ENCODE measurements at regions not wholly inside any gene's neighbourhood (a gene's known extent, or its start where the extent isn't known, plus 50 kb on each side); places are given as distances from the start of the nearest gene placed in this dataset.

DNA sequence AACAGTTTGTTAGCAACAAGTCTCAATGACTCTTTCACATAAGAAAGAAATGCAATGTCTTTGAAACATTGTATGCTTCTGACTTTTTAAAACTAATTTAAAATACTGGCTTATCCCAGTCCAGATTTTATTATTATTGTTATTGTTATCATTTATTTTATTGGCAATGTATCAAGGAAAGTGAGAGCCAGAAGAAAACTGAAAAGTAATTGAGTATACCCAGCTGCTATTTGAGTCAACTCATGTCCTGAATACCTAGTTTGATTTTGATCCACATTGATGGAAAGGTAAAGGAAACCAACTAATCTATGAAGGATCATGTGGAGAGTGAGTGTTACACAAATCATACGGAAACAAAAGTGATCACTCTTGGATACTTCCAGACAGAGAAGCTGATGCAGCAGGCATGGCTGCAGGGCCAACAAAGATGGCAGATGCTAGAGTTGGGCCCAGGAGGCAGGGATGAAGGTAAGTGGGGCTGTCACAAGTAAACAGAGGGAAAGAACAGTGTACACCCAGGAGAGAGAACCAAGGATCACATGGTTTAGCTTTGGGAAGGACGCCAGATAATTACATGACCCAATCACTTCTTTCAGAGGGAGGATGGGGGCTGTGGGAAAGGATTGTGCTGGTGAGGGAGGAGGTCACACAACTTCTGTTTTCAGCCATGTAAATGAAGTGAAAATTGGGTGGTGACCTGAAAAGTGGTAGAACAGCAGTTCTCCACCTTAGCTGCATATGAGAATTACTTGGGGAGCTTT lies 179.2 kb upstream of the NAMPT start:
- peaks cover 10% of the 10 kb centered on the region for H3K4me1 Mint-ChIP-seq (ENCODE audit: low read depth)
- DNase-seq (no peak), ATAC-seq (no peak)
- no peaks in the 10 kb centered on the region for H3K36me3 Mint-ChIP-seq (ENCODE audit: low read depth)
- H3K4me3 Mint-ChIP-seq: no peak overlapping the region
- no peak overlapping the region for H3K27ac Mint-ChIP-seq
- ChIA-PET CTCF (interaction anchor here (1.0 to 6.9 kb wide), 4 partner anchors 27 to 297 kb away, joined by 3 to 180 read pairs (median 6); no protein-coding TSS in a partner anchor), POLR2A (no interaction called here)
- H3K9me3 Mint-ChIP-seq (ENCODE audit: insufficient read depth): peaks cover 10% of the 10 kb centered on the region
- H3K27me3 Mint-ChIP-seq (ENCODE audit: low read depth): no peaks in the 10 kb centered on the region

DNA sequence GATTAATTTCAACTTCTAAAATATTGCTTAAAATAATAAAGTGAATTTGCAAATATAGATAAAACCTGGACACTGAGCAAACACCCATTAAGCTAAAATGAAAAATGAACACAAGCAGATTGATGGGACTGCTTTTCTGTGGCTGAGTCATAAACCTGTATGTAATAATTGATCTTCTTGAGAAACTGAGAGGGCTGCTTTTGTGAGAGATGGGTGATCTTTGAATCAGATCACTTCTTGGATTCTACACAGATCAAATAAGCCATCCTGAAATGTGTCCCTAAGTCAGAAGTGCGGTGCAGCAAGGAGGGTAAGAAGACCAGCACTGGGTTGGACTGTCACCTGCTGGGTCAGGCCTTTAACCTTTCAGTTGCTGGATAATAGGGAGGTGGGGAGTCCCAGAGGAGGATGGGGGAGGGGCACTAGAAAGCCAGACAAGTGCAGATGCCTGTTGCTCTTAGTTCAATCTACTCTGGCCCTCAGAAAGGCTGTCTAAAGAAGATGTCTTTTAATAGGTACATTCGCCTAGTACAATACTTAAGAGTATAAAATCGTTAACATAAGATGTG lies 178.2 kb upstream of the NAMPT start:
- Mint-ChIP-seq H3K9me3 (ENCODE audit: insufficient read depth) (peaks cover 19% of the 10 kb centered on the region), H3K27ac (no peak overlapping the region), H3K4me1 (ENCODE audit: low read depth) (peaks cover 10% of the 10 kb centered on the region), H3K36me3 (ENCODE audit: low read depth) (no peaks in the 10 kb centered on the region), H3K4me3 (no peak overlapping the region), H3K27me3 (ENCODE audit: low read depth) (no peaks in the 10 kb centered on the region)
- CTCF ChIA-PET: interaction anchor here (0.7 to 6.9 kb wide), 33 partner anchors 10 to 981 kb away, joined by 3 to 180 read pairs (median 3); partner anchors contain the start of gene NAMPT
- no peak for ATAC-seq
- DNase-seq: no peak
- POLR2A ChIA-PET: interaction anchor here (2.2 kb wide), 1 partner anchor 178 kb away, joined by 9 read pairs; the partner anchor contains the start of gene NAMPT

DNA sequence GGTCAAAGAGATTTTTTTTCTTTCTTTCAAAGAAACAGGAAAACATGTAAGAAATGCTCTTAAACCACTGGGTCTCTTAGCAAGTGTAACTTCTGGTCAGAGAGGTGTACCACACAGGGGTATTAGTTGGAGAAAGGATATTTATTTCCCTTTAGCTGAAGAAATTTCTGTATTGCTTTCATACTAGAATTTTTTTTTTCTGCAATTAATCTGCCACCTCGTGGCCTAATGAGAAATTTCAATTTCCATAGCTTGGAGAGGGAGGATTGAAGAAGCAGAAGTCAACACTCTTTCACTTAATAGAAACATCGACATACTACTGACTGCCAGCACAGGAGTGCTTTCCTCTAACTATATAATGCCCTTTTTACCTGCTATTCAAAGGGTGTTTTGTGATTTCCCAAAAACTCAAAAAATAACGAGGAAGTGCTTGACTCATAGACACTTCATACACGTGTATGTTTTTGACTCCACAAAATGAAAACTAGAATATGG lies 177.6 kb upstream of the NAMPT start:
- peaks cover 10% of the 10 kb centered on the region for H3K4me1 Mint-ChIP-seq (ENCODE audit: low read depth)
- no peak for ATAC-seq
- peaks cover 20% of the 10 kb centered on the region for H3K9me3 Mint-ChIP-seq (ENCODE audit: insufficient read depth)
- H3K27me3 Mint-ChIP-seq (ENCODE audit: low read depth): no peaks in the 10 kb centered on the region
- DNase-seq: no peak
- no peak overlapping the region for H3K4me3 Mint-ChIP-seq
- ChIA-PET POLR2A (interaction anchor here (2.2 kb wide), 1 partner anchor 177 kb away, joined by 9 read pairs; the partner anchor contains the start of gene NAMPT), CTCF (interaction anchor here (0.7 to 6.9 kb wide), 35 partner anchors 11 to 980 kb away, joined by 3 to 180 read pairs (median 3); partner anchors contain the start of gene NAMPT)
- H3K36me3 Mint-ChIP-seq (ENCODE audit: low read depth): no peaks in the 10 kb centered on the region
- no peak overlapping the region for H3K27ac Mint-ChIP-seq

GRCh38 chr7:106460792-106461254 lies 176.0 kb upstream of the NAMPT start:
- no peak overlapping the region for H3K4me3 Mint-ChIP-seq
- ATAC-seq (no peak), DNase-seq (no peak)
- H3K36me3 Mint-ChIP-seq (ENCODE audit: low read depth): no peaks in the 10 kb centered on the region
- ChIA-PET POLR2A (no interaction called here), CTCF (interaction anchor here (1.4 to 6.9 kb wide), 3 partner anchors 25 to 285 kb away, joined by 3 to 180 read pairs (median 6); no protein-coding TSS in a partner anchor)
- H3K27me3 Mint-ChIP-seq (ENCODE audit: low read depth): no peaks in the 10 kb centered on the region
- no peak overlapping the region for H3K27ac Mint-ChIP-seq
- peaks cover 24% of the 10 kb centered on the region for H3K9me3 Mint-ChIP-seq (ENCODE audit: insufficient read depth)
- peaks cover 10% of the 10 kb centered on the region for H3K4me1 Mint-ChIP-seq (ENCODE audit: low read depth)

DNA sequence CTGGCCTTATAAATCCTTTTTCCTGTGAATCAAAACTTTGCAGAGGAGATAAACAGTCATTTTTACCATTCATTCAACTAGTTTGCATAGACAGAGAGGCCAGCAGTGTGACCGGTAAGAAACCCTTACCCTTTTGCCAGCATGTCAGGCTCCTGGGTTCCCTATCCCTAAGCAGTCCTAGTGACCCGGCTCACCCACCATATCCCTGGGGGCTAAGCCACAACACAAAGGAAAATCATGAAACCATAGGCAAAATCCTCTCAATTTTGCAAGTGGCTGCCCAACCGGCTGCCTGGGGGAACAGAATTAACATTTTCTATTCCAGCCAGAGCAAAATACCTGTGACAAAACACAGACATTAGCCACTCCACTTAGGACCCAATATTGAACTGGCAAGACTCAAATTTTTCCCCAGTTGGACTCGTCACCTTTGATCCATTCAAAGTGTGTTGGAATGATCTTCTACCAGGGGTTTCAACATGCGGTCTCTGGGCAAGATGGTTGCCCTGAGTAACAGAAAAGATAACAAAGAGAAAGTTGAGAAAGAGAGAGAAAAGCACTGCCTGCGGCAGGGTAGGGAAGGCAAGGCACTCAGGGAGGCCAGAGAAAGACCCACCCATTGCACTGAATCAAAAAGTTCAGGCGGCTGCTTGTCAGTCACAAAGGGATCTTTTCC lies 174.8 kb upstream of the NAMPT start:
- DNase-seq (no peak), ATAC-seq (no peak)
- ChIA-PET CTCF (interaction anchor here (1.3 to 2.0 kb wide), 2 partner anchors 281 to 283 kb away, joined by 5 to 9 read pairs; no protein-coding TSS in a partner anchor), POLR2A (no interaction called here)
- no peak overlapping the region for H3K4me3 Mint-ChIP-seq
- no peak overlapping the region for H3K27ac Mint-ChIP-seq
- no peaks in the 10 kb centered on the region for H3K36me3 Mint-ChIP-seq (ENCODE audit: low read depth)
- peaks cover 24% of the 10 kb centered on the region for H3K9me3 Mint-ChIP-seq (ENCODE audit: insufficient read depth)
- peaks cover 10% of the 10 kb centered on the region for H3K4me1 Mint-ChIP-seq (ENCODE audit: low read depth)
- no peaks in the 10 kb centered on the region for H3K27me3 Mint-ChIP-seq (ENCODE audit: low read depth)

- no peak for ATAC-seq
- ChIA-PET CTCF (interaction anchor here (2.0 kb wide), 1 partner anchor 281 kb away, joined by 9 read pairs; no protein-coding TSS in a partner anchor), POLR2A (no interaction called here)
- H3K27ac Mint-ChIP-seq: no peak overlapping the region
- peaks cover 7% of the 10 kb centered on the region for H3K4me1 Mint-ChIP-seq (ENCODE audit: low read depth)
- DNase-seq: no peak
- no peaks in the 10 kb centered on the region for H3K27me3 Mint-ChIP-seq (ENCODE audit: low read depth)
- H3K4me3 Mint-ChIP-seq: no peak overlapping the region
- no peaks in the 10 kb centered on the region for H3K36me3 Mint-ChIP-seq (ENCODE audit: low read depth)
- peaks cover 32% of the 10 kb centered on the region for H3K9me3 Mint-ChIP-seq (ENCODE audit: insufficient read depth)
Observed at GRCh38 chr7:106457678-106458077, 172.9 kb upstream of the NAMPT start.

GRCh38 chr7:106456329-106456728 lies 171.5 kb upstream of the NAMPT start:
- Mint-ChIP-seq H3K27ac (no peak overlapping the region), H3K4me1 (ENCODE audit: low read depth) (no peaks in the 10 kb centered on the region), H3K27me3 (ENCODE audit: low read depth) (no peaks in the 10 kb centered on the region), H3K9me3 (ENCODE audit: insufficient read depth) (peaks cover 43% of the 10 kb centered on the region), H3K36me3 (ENCODE audit: low read depth) (peaks cover under 1% of the 10 kb centered on the region), H3K4me3 (no peak overlapping the region)
- ChIA-PET CTCF (interaction anchor here (1.0 kb wide), 1 partner anchor 279 kb away, joined by 3 read pairs; no protein-coding TSS in a partner anchor), POLR2A (no interaction called here)
- no peak for DNase-seq
- no peak for ATAC-seq

GRCh38 chr7:106452031-106452851 lies 167.5 kb upstream of the NAMPT start:
- Mint-ChIP-seq H3K36me3 (ENCODE audit: low read depth) (peaks cover 2% of the 10 kb centered on the region), H3K27ac (no peak overlapping the region), H3K4me1 (ENCODE audit: low read depth) (no peaks in the 10 kb centered on the region), H3K4me3 (no peak overlapping the region), H3K9me3 (ENCODE audit: insufficient read depth) (peaks cover 33% of the 10 kb centered on the region), H3K27me3 (ENCODE audit: low read depth) (no peaks in the 10 kb centered on the region)
- CTCF ChIA-PET: no interaction called here
- POLR2A ChIA-PET: no interaction called here
- DNase-seq (no peak), ATAC-seq (no peak)

- H3K4me3 Mint-ChIP-seq: no peak overlapping the region
- ATAC-seq (no peak), DNase-seq (no peak)
- POLR2A ChIA-PET: no interaction called here
- H3K27me3 Mint-ChIP-seq (ENCODE audit: low read depth): no peaks in the 10 kb centered on the region
- no peaks in the 10 kb centered on the region for H3K4me1 Mint-ChIP-seq (ENCODE audit: low read depth)
- CTCF ChIA-PET: no interaction called here
- H3K9me3 Mint-ChIP-seq (ENCODE audit: insufficient read depth): peaks cover 33% of the 10 kb centered on the region
- H3K27ac Mint-ChIP-seq: no peak overlapping the region
- peaks cover 2% of the 10 kb centered on the region for H3K36me3 Mint-ChIP-seq (ENCODE audit: low read depth)
Observed at GRCh38 chr7:106451171-106451570, 166.4 kb upstream of the NAMPT start.

- H3K36me3 Mint-ChIP-seq (ENCODE audit: low read depth): peaks cover 2% of the 10 kb centered on the region
- DNase-seq (no peak), ATAC-seq (no peak)
- peaks cover under 1% of the 10 kb centered on the region for H3K27me3 Mint-ChIP-seq (ENCODE audit: low read depth)
- ChIA-PET POLR2A (no interaction called here), CTCF (no interaction called here)
- H3K9me3 Mint-ChIP-seq (ENCODE audit: insufficient read depth): peaks cover 29% of the 10 kb centered on the region
- H3K27ac Mint-ChIP-seq: no peak overlapping the region
- H3K4me1 Mint-ChIP-seq (ENCODE audit: low read depth): no peaks in the 10 kb centered on the region
- no peak overlapping the region for H3K4me3 Mint-ChIP-seq
Observed at GRCh38 chr7:106450716-106451115, 165.9 kb upstream of the NAMPT start.
